ENCODE measurements at regions not wholly inside any gene's neighbourhood (a gene's known extent, or its start where the extent isn't known, plus 50 kb on each side); places are given as distances from the start of the nearest gene placed in this dataset.

DNA sequence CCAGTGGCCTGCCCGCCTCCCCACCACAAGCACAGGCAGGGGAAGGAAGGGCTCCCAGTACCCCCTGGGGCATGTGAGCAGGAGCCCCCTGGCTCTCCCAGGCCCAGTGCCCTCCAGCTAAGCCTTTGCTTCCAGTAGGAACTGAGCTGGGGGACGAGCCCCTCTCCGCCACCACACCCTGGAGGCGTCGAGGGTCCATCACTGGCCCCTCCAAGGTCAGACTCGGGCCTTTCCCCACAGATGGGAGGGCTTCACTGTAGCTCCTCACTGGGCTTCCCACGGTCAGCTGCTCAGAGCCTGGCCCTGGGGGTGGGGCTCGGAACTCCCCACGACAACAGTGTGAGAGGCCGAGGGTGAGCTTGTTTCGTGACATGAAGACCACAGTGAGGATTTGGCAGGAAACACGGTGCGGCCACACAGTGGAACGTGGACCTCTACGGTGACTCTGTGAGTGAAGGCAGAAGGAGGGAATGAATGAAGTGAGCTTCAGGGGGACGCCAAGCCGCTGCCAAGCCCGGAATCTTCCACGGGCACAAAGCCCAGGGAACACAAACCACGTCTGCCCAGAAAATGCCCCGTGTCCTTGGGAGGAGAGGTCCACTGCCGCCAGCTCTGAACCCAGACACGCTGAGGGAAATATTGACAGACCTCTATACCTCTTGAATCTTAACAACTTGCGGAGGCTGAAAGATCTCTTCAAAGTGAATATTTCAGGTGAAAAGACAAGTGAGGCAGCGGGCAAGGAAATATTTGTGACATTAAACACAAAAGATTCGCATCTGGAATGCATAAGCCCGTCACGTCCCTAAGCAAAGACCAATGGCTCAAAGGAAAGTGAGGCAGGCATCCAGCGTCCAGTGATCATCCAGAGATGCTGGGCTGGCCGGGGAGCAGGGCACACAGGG is 144.8 kb upstream of the GPC1 start:
- Histone ChIP-seq H3K27me3 (ENCODE audit: low read length) (no peaks in the 10 kb centered on the region), H3K4me2 (ENCODE audit: low read depth, low read length, poor library complexity, severe bottlenecking) (no peak overlapping the region)
- no peak for DNase-seq

DNA sequence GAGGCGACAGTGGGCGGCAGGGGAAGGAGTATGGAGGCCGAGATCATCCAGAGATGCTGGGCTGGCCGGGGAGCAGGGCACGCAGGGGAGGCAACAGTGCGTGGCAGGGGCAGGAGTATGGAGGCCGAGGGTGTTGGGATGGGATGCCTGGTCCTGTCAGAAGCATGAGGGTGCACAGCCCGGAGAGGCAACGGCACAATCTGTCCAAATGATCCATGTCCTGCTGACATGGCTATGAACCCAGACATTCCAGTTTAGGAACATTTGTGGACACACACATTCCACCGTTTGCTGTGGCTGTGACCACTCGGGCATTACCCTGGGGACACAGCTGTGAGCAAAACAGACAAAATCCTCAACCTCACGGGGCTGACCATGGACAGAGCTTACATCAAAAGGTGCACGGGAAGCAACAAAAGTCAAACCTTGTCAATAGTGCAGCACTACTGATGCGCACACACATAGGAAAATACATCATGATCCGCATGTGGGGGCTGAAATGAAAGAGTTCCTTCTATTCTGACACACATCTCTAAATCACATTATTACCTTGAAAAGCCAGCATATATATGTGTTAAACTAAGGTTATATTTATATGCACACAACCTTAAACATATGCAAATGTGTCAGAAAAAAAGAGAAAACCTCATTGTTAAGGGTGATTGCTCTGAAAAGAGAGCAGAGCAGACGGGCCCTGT is 144.0 kb upstream of the GPC1 start:
- Histone ChIP-seq H4K20me1 (ENCODE audit: insufficient read depth, low read depth, low read length) (no peaks in the 10 kb centered on the region), H2AFZ (ENCODE audit: low read length) (no peak overlapping the region), H3K27me3 (ENCODE audit: low read length) (no peaks in the 10 kb centered on the region), H3K4me2 (ENCODE audit: low read depth, low read length, poor library complexity, severe bottlenecking) (no peak overlapping the region), H3K36me3 (ENCODE audit: insufficient read depth, low read length) (no peaks in the 10 kb centered on the region), H3K9me3 (ENCODE audit: low read length) (no peaks in the 10 kb centered on the region), H3K79me2 (ENCODE audit: low read length) (no peaks in the 10 kb centered on the region), H3K4me3 (ENCODE audit: low read length) (no peak overlapping the region), H3K9ac (ENCODE audit: low read length) (no peak overlapping the region), H3K9me2 (replicated peaks; ENCODE audit: insufficient read depth, low read length) (no peaks in the 10 kb centered on the region), H3K27ac (ENCODE audit: low read length) (no peak overlapping the region), H3K4me1 (ENCODE audit: low read length) (no peaks in the 10 kb centered on the region)
- DNase-seq = no peak

More for the DNA sequence above, 144.8 kb upstream of the GPC1 start:
- Histone ChIP-seq H3K9me3 (ENCODE audit: low read length) (no peaks in the 10 kb centered on the region), H3K79me2 (ENCODE audit: low read length) (no peaks in the 10 kb centered on the region), H3K36me3 (ENCODE audit: insufficient read depth, low read length) (no peaks in the 10 kb centered on the region), H3K4me1 (ENCODE audit: low read length) (no peaks in the 10 kb centered on the region), H3K9me2 (replicated peaks; ENCODE audit: insufficient read depth, low read length) (no peaks in the 10 kb centered on the region), H3K27ac (ENCODE audit: low read length) (no peak overlapping the region), H2AFZ (ENCODE audit: low read length) (no peak overlapping the region), H3K4me3 (ENCODE audit: low read length) (no peak overlapping the region), H4K20me1 (ENCODE audit: insufficient read depth, low read depth, low read length) (no peaks in the 10 kb centered on the region), H3K9ac (ENCODE audit: low read length) (no peak overlapping the region)

DNA sequence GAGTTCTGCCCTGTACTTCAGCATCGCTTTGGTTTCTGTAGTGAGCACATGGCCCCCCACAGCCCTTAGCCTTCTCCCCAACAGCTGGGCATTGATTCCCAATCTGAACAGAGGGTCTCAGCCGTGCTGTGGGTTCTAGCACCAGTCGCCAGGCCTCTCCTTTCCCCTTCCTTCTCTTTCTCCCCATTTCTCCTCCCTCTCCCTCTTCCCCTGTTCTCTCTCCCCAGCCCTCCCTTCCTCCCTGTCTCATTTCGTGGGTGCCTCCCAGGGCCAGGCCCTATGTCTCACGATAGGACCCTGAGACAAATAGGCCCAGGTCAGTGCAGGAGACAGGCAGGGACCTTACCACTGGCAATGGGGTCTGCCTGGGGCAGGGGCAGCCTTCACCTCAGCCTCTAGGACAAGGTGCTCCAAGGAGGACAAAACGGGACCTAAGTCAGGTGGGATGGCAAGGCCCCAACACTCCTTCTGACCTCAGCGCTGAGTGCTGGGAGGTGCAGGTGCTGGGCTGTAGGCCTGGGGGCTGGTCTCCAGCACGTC is 143.4 kb upstream of the GPC1 start:
- Histone ChIP-seq H3K27ac (ENCODE audit: low read length) (no peak overlapping the region), H3K36me3 (ENCODE audit: insufficient read depth, low read length) (no peaks in the 10 kb centered on the region), H3K27me3 (ENCODE audit: low read length) (no peaks in the 10 kb centered on the region), H3K9me2 (replicated peaks; ENCODE audit: insufficient read depth, low read length) (no peaks in the 10 kb centered on the region), H4K20me1 (ENCODE audit: insufficient read depth, low read depth, low read length) (no peaks in the 10 kb centered on the region), H3K4me2 (ENCODE audit: low read depth, low read length, poor library complexity, severe bottlenecking) (no peak overlapping the region), H3K9me3 (ENCODE audit: low read length) (no peaks in the 10 kb centered on the region), H3K9ac (ENCODE audit: low read length) (no peak overlapping the region), H3K4me1 (ENCODE audit: low read length) (no peaks in the 10 kb centered on the region), H2AFZ (ENCODE audit: low read length) (no peak overlapping the region), H3K79me2 (ENCODE audit: low read length) (no peaks in the 10 kb centered on the region), H3K4me3 (ENCODE audit: low read length) (no peak overlapping the region)
- no peak for DNase-seq

DNA sequence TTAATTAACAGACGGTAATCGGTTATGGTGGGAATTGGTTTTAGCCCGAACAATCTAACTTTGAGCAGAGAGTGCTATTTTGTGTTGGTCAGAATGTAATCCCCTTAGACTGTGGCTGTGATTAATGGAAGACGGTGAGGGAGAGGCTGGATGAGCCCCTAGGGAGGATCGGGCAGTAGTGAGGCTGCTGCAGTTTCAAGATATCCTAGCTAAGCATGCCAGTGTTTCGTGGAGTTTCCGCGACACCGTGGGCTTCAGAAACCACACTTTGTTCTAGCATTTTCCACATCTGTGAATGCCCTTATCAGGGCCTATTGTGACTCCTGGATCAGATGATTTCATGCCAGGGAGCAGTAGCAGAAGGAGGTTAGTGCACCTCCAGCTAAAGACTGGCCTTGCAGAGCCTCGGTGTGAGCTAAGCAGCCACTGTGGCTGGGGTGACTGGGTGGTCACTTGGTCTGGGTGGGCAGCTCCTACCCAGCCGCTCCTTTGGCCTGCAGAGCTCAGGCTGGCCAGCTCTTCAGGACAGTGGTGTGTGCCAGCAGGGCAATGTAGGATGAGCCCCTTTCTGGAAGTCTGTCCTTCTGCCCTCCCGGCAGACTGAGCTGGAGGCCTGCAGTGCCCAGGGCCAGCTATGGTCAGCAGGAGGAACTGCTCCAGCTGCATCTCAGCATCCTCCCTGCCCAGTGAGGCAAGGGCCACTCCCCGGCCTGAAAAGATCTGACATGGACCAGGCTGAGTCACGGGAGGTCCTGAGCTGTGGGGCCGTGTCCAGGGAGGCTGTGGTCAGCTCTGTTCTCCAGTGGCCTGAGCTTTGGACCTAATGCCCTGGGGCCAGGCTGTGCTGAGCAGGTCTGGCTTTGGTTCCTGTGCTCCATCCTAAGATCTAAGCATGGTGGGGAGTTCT is 142.6 kb upstream of the GPC1 start:
- Histone ChIP-seq H3K27ac (ENCODE audit: low read length) (no peak overlapping the region), H3K9me3 (ENCODE audit: low read length) (no peaks in the 10 kb centered on the region), H3K9me2 (replicated peaks; ENCODE audit: insufficient read depth, low read length) (no peaks in the 10 kb centered on the region), H3K79me2 (ENCODE audit: low read length) (no peaks in the 10 kb centered on the region), H3K4me1 (ENCODE audit: low read length) (no peaks in the 10 kb centered on the region), H3K4me3 (ENCODE audit: low read length) (no peak overlapping the region), H3K27me3 (ENCODE audit: low read length) (no peaks in the 10 kb centered on the region), H4K20me1 (ENCODE audit: insufficient read depth, low read depth, low read length) (no peaks in the 10 kb centered on the region), H3K9ac (ENCODE audit: low read length) (no peak overlapping the region), H3K4me2 (ENCODE audit: low read depth, low read length, poor library complexity, severe bottlenecking) (no peak overlapping the region), H2AFZ (ENCODE audit: low read length) (no peak overlapping the region), H3K36me3 (ENCODE audit: insufficient read depth, low read length) (no peaks in the 10 kb centered on the region)
- DNase-seq = no peak

DNA sequence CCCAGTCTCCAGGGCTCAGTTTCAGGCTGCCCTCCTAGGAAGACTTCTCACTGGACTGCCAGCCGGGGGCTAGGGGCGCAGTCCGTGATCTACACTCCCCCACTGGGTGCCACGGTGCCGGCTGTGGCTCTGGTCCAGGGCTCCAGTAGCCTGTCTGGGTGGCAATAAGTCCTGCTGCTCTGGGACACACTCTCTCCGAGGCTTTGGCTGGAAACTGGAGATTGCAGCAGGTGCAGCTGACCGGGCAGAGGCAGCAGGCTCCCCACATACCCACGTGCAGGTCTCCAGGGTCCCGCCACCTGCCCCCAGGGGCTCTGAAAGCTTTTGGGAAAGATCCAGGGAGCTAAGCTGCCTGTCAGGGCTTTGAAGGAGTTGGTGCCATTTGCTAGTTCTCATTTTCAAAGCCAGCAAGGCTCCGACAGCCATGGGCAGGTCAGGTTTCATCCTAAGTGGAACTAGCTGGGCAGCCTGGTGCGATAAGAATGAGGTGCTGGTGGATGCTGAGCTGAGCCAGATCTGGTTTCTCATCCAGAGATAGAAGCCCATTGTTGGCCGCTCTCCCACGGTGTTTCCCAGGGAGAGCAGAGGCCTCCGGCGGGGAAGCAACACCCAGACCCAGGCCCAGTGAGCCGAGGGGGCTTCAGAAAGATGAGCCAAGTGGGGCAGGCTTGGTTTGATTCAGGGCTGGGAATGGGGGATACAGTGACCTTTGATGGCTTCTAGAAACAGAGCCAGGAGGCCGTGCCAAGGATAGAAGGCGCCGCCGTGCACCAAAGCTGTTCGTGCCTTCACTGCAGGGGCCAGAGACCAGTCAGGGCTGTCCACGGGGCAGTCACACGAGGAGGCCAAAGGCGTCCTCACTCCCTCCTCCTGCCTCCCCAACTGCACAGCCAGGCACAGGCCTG is 141.7 kb upstream of the GPC1 start:
- H3K4me3 ChIP-seq (ENCODE audit: low read length) = no peak overlapping the region
- H2AFZ ChIP-seq (ENCODE audit: low read length) = no peak overlapping the region
- H3K27ac ChIP-seq (ENCODE audit: low read length) = no peak overlapping the region
- no peaks in the 10 kb centered on the region for H4K20me1 ChIP-seq (ENCODE audit: insufficient read depth, low read depth, low read length)
- H3K27me3 ChIP-seq (ENCODE audit: low read length) = no peaks in the 10 kb centered on the region
- no peaks in the 10 kb centered on the region for H3K9me3 ChIP-seq (ENCODE audit: low read length)
- H3K79me2 ChIP-seq (ENCODE audit: low read length) = no peaks in the 10 kb centered on the region
- H3K36me3 ChIP-seq (ENCODE audit: insufficient read depth, low read length) = no peaks in the 10 kb centered on the region
- H3K4me1 ChIP-seq (ENCODE audit: low read length) = no peaks in the 10 kb centered on the region
- no peak overlapping the region for H3K9ac ChIP-seq (ENCODE audit: low read length)
- no peak for DNase-seq
- no peaks in the 10 kb centered on the region for H3K9me2 ChIP-seq (replicated peaks; ENCODE audit: insufficient read depth, low read length)
- no peak overlapping the region for H3K4me2 ChIP-seq (ENCODE audit: low read depth, low read length, poor library complexity, severe bottlenecking)

DNA sequence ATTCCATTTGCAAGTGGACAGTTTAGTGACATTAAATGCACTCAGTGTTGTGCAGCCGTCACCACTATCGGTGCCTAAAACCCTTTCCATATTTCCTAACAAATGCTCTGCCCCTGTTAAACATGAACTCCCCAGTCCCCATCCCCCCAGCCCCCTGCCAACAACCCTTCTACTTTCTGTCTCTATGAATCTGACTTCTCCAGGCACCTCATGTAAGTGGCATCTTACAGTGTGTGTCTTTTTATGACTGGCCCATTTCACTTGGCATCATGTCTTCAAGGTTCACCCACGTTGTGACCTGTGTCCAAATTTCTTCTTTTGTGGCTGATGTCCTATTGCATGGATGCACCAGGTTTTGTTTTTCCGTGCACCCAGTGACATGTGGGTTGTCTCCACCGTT is 140.9 kb upstream of the GPC1 start:
- Histone ChIP-seq H4K20me1 (ENCODE audit: insufficient read depth, low read depth, low read length) (no peaks in the 10 kb centered on the region), H3K4me2 (ENCODE audit: low read depth, low read length, poor library complexity, severe bottlenecking) (no peak overlapping the region), H3K4me1 (ENCODE audit: low read length) (no peaks in the 10 kb centered on the region), H3K27ac (ENCODE audit: low read length) (no peak overlapping the region), H3K27me3 (ENCODE audit: low read length) (no peaks in the 10 kb centered on the region), H3K4me3 (ENCODE audit: low read length) (no peak overlapping the region), H3K9me2 (replicated peaks; ENCODE audit: insufficient read depth, low read length) (no peaks in the 10 kb centered on the region), H3K9ac (ENCODE audit: low read length) (no peak overlapping the region), H2AFZ (ENCODE audit: low read length) (no peak overlapping the region), H3K9me3 (ENCODE audit: low read length) (no peaks in the 10 kb centered on the region), H3K79me2 (ENCODE audit: low read length) (no peaks in the 10 kb centered on the region), H3K36me3 (ENCODE audit: insufficient read depth, low read length) (no peaks in the 10 kb centered on the region)
- DNase-seq = no peak

DNA sequence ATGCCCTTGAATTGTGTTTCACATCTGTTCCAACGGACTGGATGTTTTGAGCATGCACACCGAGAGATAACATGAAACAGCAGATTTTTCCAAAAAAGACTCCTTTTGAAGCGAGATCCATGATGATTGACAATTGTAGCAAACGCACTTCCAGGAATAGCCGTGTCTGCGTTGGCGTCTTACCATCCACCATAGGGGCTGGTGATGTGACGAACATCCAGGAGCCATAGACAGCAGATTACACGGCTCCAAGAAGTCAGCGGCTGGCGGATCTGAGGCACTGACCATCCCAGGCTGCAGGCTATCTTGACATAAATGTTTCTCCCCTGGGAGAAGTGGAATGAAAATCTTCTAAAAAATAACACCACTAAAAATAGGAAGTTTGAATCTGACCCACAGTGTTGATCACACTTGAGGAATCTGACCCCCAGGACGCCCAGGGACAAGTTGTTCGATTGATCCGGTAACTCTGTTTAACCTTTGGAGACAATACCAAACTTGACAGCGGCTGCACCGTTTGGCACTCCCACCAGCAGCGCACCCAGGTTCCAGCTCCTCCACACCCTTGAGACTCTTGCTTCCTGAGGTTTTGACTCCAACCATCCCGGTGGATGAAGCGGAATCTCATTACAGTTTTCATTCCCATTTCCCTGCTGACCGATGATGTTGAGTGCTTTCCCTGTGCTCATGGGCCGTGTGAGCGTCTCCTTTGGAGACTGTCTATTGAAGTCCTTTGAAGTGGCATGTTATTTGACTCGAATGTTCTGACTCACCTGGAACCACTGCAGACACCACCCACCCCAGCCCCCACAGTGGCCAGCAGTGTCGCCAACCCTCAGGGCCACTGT is 140.0 kb upstream of the GPC1 start:
- Histone ChIP-seq H4K20me1 (ENCODE audit: insufficient read depth, low read depth, low read length) (no peaks in the 10 kb centered on the region), H3K36me3 (ENCODE audit: insufficient read depth, low read length) (no peaks in the 10 kb centered on the region), H3K79me2 (ENCODE audit: low read length) (no peaks in the 10 kb centered on the region), H3K4me2 (ENCODE audit: low read depth, low read length, poor library complexity, severe bottlenecking) (no peak overlapping the region), H3K4me1 (ENCODE audit: low read length) (no peaks in the 10 kb centered on the region), H3K9me2 (replicated peaks; ENCODE audit: insufficient read depth, low read length) (no peaks in the 10 kb centered on the region), H3K4me3 (ENCODE audit: low read length) (no peak overlapping the region), H2AFZ (ENCODE audit: low read length) (no peak overlapping the region), H3K9me3 (ENCODE audit: low read length) (no peaks in the 10 kb centered on the region), H3K27me3 (ENCODE audit: low read length) (no peaks in the 10 kb centered on the region), H3K9ac (ENCODE audit: low read length) (no peak overlapping the region), H3K27ac (ENCODE audit: low read length) (no peak overlapping the region)
- no peak for DNase-seq
